HG03135 (cell line): ENCODE measurements at regions not wholly inside any gene's neighbourhood (a gene's known extent, or its start where the extent isn't known, plus 50 kb on each side); places are given as distances from the start of the nearest gene placed in this dataset.

ENCODE experiments used
- ATAC-seq: cut with Tn5 transposase; IDR thresholded peaks from one replicate; pipeline ENCODE4 v1.9.1; 2021; ENCODE audit warnings: mild to moderate bottlenecking, moderate library complexity; ENCODE audit not compliant: unreplicated experiment

GRCh38 chr9:113701774-113702755 lies 174.0 kb upstream of the ZNF618 start:
- ATAC-seq, result no peak

GRCh38 chr9:113705306-113705927 lies 170.7 kb upstream of the ZNF618 start:
- ATAC-seq, result no peak

- no peak for ATAC-seq
Observed at GRCh38 chr9:113705928-113706519, 170.1 kb upstream of the ZNF618 start.

GRCh38 chr9:113707953-113708695 lies 168.0 kb upstream of the ZNF618 start:
- no peak for ATAC-seq

- ATAC-seq, result no peak
Observed at GRCh38 chr9:113708821-113709713, 167.0 kb upstream of the ZNF618 start.

GRCh38 chr9:113709721-113710120 lies 166.4 kb upstream of the ZNF618 start:
- ATAC-seq, result no peak

- no peak for ATAC-seq
Observed at GRCh38 chr9:113711251-113711650, 164.9 kb upstream of the ZNF618 start.

GRCh38 chr9:113712053-113712452 lies 164.1 kb upstream of the ZNF618 start:
- no peak for ATAC-seq

GRCh38 chr9:113715086-113715485 lies 161.0 kb upstream of the ZNF618 start:
- no peak for ATAC-seq

- ATAC-seq, result no peak
Observed at GRCh38 chr9:113719919-113720318, 156.2 kb upstream of the ZNF618 start.

- no peak for ATAC-seq
Observed at GRCh38 chr9:113720495-113720894, 155.6 kb upstream of the ZNF618 start.

- ATAC-seq, result no peak
Observed at GRCh38 chr9:113721856-113722255, 154.3 kb upstream of the ZNF618 start.

- ATAC-seq, result no peak
Observed at GRCh38 chr9:113724202-113724601, 151.9 kb upstream of the ZNF618 start.

- no peak for ATAC-seq
Observed at GRCh38 chr9:113728989-113729388, 147.1 kb upstream of the ZNF618 start.

GRCh38 chr9:113734826-113735225 lies 141.3 kb upstream of the ZNF618 start:
- no peak for ATAC-seq

- no peak for ATAC-seq
Observed at GRCh38 chr9:113737517-113738271, 138.4 kb upstream of the ZNF618 start.

- ATAC-seq, result no peak
Observed at GRCh38 chr9:113738496-113738892, 137.6 kb upstream of the ZNF618 start.

GRCh38 chr9:113738893-113739604 lies 137.1 kb upstream of the ZNF618 start:
- no peak for ATAC-seq
